PFSK-1 (cell line): ENCODE measurements at regions not wholly inside any gene's neighbourhood (a gene's known extent, or its start where the extent isn't known, plus 50 kb on each side); places are given as distances from the start of the nearest gene placed in this dataset.

Experiments
- FOXP2 ChIP-seq: optimal IDR thresholded peaks from 2 replicates; pipeline ENCODE3; 2011; ENCODE audit warnings: borderline replicate concordance, control low read depth, inconsistent platforms; ENCODE audit not compliant: insufficient read depth; ENCODE audit errors: extremely low read length, extremely low read depth
- POLR2AphosphoS5 ChIP-seq: IDR thresholded peaks from 2 replicates; pipeline ENCODE4 v1.6.1; 2012; ENCODE audit warnings: low read depth, mild to moderate bottlenecking, control low read depth, low read length, moderate library complexity
- REST ChIP-seq, 2 experiments: IDR thresholded peaks; 2 replicates each; pipeline versions ENCODE4 v1.6.1 to v1.8.0; 2011 to 2012; ENCODE audit warnings: low read depth in 2 of 2, low read length in 2 of 2, control low read depth in 1 of 2, inconsistent platforms in 1 of 2, mild to moderate bottlenecking in 1 of 2, moderate library complexity in 1 of 2; ENCODE audit not compliant: insufficient read depth in 1 of 2
- SIN3A ChIP-seq: IDR thresholded peaks from 2 replicates; pipeline ENCODE4 v1.6.1; 2012; ENCODE audit warnings: mild to moderate bottlenecking, low read length, moderate library complexity, borderline replicate concordance; ENCODE audit not compliant: insufficient read depth
- TAF1 ChIP-seq: IDR thresholded peaks from 2 replicates; pipeline ENCODE4 v1.6.1; 2012; ENCODE audit warnings: low read length, control low read depth, borderline replicate concordance; ENCODE audit not compliant: insufficient read depth

- TF ChIP-seq REST (IDR thresholded peaks at IDR 0.05; ENCODE audit: insufficient read depth in 1 of 2, low read depth in 2 of 2, low read length in 2 of 2): no peak
Measured at GRCh38 chr11:37774441-37774840, 1176.4 kb upstream of the RAG2 start.

DNA sequence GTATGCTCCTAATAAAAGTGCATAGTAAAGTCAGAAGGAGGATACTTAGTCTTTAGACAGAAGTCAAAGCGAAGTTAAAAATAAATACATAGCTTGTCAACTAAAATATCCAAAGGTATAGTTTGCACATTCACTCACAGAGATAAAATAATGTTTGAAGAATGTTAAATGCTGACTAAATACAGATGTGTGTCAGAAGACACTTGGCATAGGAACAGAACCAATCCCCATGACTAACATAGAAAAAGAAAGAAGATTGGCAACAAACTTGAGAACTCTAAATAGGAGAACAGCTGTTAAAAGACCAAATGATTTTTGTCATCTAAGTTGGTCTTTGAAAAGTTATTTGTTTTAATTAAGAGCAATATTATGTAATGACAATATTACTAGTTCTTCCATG is 1172.1 kb upstream of the RAG2 start:
- no peak for TF ChIP-seq POLR2AphosphoS5
- TF ChIP-seq SIN3A: no peak
- no peak for TF ChIP-seq FOXP2
- no peak for TF ChIP-seq REST (IDR thresholded peaks at IDR 0.05; ENCODE audit: insufficient read depth in 1 of 2, low read depth in 2 of 2, low read length in 2 of 2)
- no peak for TF ChIP-seq TAF1

DNA sequence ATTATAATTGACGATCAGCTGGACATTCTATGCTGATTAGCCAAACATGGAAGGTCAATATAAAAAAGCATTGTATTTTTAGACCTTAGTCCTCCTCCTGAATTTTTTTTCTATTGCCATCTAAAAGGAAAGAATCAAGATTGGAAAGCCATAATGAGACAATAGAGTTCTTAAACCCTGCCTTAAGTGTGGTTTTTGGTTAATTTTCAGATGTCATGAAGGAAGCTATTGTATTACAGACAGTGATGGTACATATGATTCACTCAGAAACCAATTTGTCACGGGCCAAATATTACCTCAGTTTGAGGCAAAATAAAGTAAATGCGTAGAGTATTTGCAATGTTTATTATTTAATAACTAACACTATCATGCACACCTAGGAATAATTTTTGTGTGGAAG is 1164.0 kb upstream of the RAG2 start:
- no peak for TF ChIP-seq FOXP2
- TF ChIP-seq TAF1: no peak
- no peak for TF ChIP-seq REST (IDR thresholded peaks at IDR 0.05; ENCODE audit: insufficient read depth in 1 of 2, low read depth in 2 of 2, low read length in 2 of 2)
- no peak for TF ChIP-seq SIN3A
- no peak for TF ChIP-seq POLR2AphosphoS5

DNA sequence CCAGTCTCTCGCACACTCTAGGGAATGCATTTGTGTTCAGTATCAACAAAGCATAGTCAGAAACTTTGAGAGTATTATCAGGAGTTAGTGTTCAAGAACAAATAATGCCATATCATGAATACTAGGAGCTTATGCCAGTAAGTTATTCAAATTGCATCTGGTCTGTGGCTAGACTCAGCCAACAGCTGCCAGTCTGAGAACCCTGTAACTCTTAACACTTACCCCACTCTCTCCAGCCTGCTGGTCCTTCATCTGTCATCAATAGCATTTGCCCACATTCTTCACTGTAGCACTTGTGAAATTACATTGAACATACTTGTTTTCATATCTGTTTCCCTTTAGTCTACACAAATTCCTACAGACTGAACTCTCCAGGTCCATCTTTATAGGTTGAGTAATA is 1157.5 kb upstream of the RAG2 start:
- TF ChIP-seq SIN3A: no peak
- TF ChIP-seq TAF1: no peak
- no peak for TF ChIP-seq POLR2AphosphoS5
- TF ChIP-seq FOXP2: no peak
- TF ChIP-seq REST (IDR thresholded peaks at IDR 0.05; ENCODE audit: insufficient read depth in 1 of 2, low read depth in 2 of 2, low read length in 2 of 2): no peak

GRCh38 chr11:37748641-37749040 is 1150.6 kb upstream of the RAG2 start:
- no peak for TF ChIP-seq REST (IDR thresholded peaks at IDR 0.05; ENCODE audit: insufficient read depth in 1 of 2, low read depth in 2 of 2, low read length in 2 of 2)
- TF ChIP-seq POLR2AphosphoS5: no peak
- TF ChIP-seq SIN3A: no peak
- TF ChIP-seq TAF1: no peak
- no peak for TF ChIP-seq FOXP2
